ENCODE measurements at regions not wholly inside any gene's neighbourhood (a gene's known extent, or its start where the extent isn't known, plus 50 kb on each side); places are given as distances from the start of the nearest gene placed in this dataset.
"Not testable (repeated sequence)": the region's sequence is repeated elsewhere in the genome, so short reads cannot be mapped to it uniquely, and the experiment has no call there.

DNA sequence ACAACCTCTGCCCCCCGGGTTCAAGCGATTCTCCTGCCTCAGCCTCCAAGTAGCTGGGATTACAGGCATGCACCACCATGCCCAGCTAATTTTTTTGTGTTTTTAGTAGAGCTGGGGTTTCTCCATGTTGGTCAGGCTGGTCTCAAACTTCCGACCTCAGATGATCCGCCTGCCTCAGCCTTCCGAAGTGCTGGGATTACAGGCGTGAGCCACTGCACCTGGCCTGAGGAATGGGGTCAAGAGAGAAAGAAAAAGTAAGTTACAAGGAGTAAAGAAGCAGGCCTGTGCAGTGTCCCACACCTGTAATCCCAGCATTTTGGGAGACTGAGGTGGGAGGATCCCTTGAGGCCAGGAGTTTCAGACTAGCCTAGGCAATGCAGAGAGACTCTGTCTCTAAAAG is 68.5 kb upstream of the LRPPRC start:
- TF ChIP-seq EZH2 (IDR thresholded peaks at IDR 0.05; ENCODE audit: insufficient read depth, poor library complexity, severe bottlenecking); EZH2phosphoT487 (IDR thresholded peaks at IDR 0.05; ENCODE audit: insufficient read depth, low read depth): not testable (repeated sequence)
